ENCODE measurements at regions not wholly inside any gene's neighbourhood (a gene's known extent, or its start where the extent isn't known, plus 50 kb on each side); places are given as distances from the start of the nearest gene placed in this dataset.

GRCh38 chrX:30414144-30414543, 105.0 kb upstream of the NR0B1 start:
- DNase-seq (ENCODE audit: low spot score), result peak; percentile 9

- no peak for DNase-seq (ENCODE audit: low spot score)
Measured at GRCh38 chrX:30402366-30402765, 93.2 kb upstream of the NR0B1 start.

DNA sequence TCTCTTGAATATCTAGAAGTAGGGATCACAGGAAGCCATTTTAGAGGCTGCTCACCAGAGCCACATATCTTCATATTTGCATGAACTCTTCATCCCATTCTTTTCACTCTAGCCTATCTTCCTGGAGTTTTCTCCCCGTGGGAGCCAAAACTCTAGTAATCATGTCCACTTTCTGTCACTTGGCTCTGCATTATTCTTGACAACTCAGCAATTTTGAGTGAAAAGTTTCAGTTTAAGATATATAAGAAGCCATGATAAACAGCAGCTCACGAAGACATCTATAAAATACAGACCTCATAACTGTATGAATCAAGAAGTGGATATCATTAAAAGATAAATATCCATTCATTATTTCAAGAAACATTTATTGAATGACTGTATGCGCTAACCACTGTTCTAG, 79.1 kb upstream of the NR0B1 start:
- DNase-seq (ENCODE audit: low spot score), result no peak

GRCh38 chrX:30373951-30374350, 64.8 kb upstream of the NR0B1 start:
- DNase-seq (ENCODE audit: low spot score), result no peak

GRCh38 chrX:30373479-30373878, 64.3 kb upstream of the NR0B1 start:
- DNase-seq (ENCODE audit: low spot score), result no peak

DNA sequence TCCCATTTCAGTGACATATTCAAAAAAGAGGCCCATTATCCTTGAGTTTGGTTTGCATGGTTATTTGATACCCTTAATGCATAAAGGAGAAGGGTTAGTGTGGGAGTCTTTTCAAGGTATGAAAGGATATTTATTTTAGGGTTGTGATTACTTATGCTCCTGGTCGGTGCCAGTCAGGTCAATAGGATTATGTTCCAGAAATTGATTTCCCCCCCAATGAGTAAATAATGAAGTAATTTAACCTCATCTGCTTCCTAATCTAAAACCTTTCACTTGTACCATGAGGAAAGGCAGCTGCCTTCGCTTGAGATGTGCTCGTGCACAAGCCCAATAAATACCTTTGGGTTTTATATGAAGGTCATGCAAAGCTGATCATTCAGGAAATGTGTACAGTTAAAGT, 55.0 kb upstream of the NR0B1 start:
- DNase-seq (ENCODE audit: low spot score), result no peak

Data from SW480 (cell line).